Upper lobe of left lung (tissue), 4 donors: ENCODE measurements at regions not wholly inside any gene's neighbourhood (a gene's known extent, or its start where the extent isn't known, plus 50 kb on each side); places are given as distances from the start of the nearest gene placed in this dataset.
"Not testable (repeated sequence)": the region's sequence is repeated elsewhere in the genome, so short reads cannot be mapped to it uniquely, and the experiment has no call there.

Experiments used
- CTCF ChIP-seq, 6 experiments: fragments of 450-650 bp in 4 of 6; fragments of 200-600 bp in 2 of 6; sonication (generic) in 2 of 6; IDR thresholded peaks; one replicate each; pipeline ENCODE4 v1.5.1; 2016 to 2019; ENCODE audit warnings: antibody characterized with exemption in 6 of 6
- EP300 ChIP-seq, 4 donors: sonication (generic); formaldehyde crosslinking; IDR thresholded peaks; one replicate each; pipeline ENCODE4 v1.5.1; 2017; ENCODE audit warnings: antibody characterized with exemption in 4 of 4, control low read depth in 2 of 4
- POLR2A ChIP-seq, 4 donors: fragments of 450-650 bp; IDR thresholded peaks; one replicate each; pipeline ENCODE4 v1.5.1; 2016 to 2017; ENCODE audit warnings: antibody characterized with exemption in 4 of 4, mild to moderate bottlenecking in 2 of 4
- POLR2AphosphoS5 ChIP-seq, 2 donors: sonication (generic); formaldehyde crosslinking; IDR thresholded peaks; one replicate each; pipeline ENCODE4 v1.5.1; 2017; ENCODE audit warnings: antibody characterized with exemption in 2 of 2

GRCh38 chr2:110338277-110339003 is 126.1 kb upstream of the MTLN start:
- TF ChIP-seq CTCF, POLR2A, POLR2AphosphoS5, EP300 (IDR thresholded peaks at IDR 0.05): not testable (repeated sequence)
